ENCODE measurements at regions not wholly inside any gene's neighbourhood (a gene's known extent, or its start where the extent isn't known, plus 50 kb on each side); places are given as distances from the start of the nearest gene placed in this dataset.
"Not testable (repeated sequence)": the region's sequence is repeated elsewhere in the genome, so short reads cannot be mapped to it uniquely, and the experiment has no call there.

- TF ChIP-seq, protein P1, sequence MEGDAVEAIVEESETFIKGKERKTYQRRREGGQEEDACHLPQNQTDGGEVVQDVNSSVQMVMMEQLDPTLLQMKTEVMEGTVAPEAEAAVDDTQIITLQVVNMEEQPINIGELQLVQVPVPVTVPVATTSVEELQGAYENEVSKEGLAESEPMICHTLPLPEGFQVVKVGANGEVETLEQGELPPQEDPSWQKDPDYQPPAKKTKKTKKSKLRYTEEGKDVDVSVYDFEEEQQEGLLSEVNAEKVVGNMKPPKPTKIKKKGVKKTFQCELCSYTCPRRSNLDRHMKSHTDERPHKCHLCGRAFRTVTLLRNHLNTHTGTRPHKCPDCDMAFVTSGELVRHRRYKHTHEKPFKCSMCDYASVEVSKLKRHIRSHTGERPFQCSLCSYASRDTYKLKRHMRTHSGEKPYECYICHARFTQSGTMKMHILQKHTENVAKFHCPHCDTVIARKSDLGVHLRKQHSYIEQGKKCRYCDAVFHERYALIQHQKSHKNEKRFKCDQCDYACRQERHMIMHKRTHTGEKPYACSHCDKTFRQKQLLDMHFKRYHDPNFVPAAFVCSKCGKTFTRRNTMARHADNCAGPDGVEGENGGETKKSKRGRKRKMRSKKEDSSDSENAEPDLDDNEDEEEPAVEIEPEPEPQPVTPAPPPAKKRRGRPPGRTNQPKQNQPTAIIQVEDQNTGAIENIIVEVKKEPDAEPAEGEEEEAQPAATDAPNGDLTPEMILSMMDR (IDR thresholded peaks at IDR 0.05): not testable (repeated sequence)
- TF ChIP-seq ATF1 (CRISPR knock-in tag; IDR thresholded peaks at IDR 0.05); ELF4 (CRISPR knock-in tag; IDR thresholded peaks at IDR 0.05; ENCODE audit: low read depth); ATF3 (CRISPR knock-in tag; conservative IDR thresholded peaks at IDR 0.05): not testable (repeated sequence)
- TF ChIP-seq, protein P2, sequence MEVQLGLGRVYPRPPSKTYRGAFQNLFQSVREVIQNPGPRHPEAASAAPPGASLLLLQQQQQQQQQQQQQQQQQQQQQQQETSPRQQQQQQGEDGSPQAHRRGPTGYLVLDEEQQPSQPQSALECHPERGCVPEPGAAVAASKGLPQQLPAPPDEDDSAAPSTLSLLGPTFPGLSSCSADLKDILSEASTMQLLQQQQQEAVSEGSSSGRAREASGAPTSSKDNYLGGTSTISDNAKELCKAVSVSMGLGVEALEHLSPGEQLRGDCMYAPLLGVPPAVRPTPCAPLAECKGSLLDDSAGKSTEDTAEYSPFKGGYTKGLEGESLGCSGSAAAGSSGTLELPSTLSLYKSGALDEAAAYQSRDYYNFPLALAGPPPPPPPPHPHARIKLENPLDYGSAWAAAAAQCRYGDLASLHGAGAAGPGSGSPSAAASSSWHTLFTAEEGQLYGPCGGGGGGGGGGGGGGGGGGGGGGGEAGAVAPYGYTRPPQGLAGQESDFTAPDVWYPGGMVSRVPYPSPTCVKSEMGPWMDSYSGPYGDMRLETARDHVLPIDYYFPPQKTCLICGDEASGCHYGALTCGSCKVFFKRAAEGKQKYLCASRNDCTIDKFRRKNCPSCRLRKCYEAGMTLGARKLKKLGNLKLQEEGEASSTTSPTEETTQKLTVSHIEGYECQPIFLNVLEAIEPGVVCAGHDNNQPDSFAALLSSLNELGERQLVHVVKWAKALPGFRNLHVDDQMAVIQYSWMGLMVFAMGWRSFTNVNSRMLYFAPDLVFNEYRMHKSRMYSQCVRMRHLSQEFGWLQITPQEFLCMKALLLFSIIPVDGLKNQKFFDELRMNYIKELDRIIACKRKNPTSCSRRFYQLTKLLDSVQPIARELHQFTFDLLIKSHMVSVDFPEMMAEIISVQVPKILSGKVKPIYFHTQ (CRISPR knock-in tag; IDR thresholded peaks at IDR 0.05): not testable (repeated sequence)
- TF ChIP-seq, protein P3, sequence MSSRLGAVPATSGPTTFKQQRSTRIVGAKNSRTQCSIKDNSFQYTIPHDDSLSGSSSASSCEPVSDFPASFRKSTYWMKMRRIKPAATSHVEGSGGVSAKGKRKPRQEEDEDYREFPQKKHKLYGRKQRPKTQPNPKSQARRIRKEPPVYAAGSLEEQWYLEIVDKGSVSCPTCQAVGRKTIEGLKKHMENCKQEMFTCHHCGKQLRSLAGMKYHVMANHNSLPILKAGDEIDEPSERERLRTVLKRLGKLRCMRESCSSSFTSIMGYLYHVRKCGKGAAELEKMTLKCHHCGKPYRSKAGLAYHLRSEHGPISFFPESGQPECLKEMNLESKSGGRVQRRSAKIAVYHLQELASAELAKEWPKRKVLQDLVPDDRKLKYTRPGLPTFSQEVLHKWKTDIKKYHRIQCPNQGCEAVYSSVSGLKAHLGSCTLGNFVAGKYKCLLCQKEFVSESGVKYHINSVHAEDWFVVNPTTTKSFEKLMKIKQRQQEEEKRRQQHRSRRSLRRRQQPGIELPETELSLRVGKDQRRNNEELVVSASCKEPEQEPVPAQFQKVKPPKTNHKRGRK (CRISPR knock-in tag; IDR thresholded peaks at IDR 0.05; ENCODE audit: borderline replicate concordance): not testable (repeated sequence)
Observed at GRCh38 chr16:33731167-33731566, 271.8 kb downstream of the TP53TG3F start.

Data from WTC11 (cell line).